ENCODE measurements at regions not wholly inside any gene's neighbourhood (a gene's known extent, or its start where the extent isn't known, plus 50 kb on each side); places are given as distances from the start of the nearest gene placed in this dataset.
"Not testable (repeated sequence)": the region's sequence is repeated elsewhere in the genome, so short reads cannot be mapped to it uniquely, and the experiment has no call there.

DNA sequence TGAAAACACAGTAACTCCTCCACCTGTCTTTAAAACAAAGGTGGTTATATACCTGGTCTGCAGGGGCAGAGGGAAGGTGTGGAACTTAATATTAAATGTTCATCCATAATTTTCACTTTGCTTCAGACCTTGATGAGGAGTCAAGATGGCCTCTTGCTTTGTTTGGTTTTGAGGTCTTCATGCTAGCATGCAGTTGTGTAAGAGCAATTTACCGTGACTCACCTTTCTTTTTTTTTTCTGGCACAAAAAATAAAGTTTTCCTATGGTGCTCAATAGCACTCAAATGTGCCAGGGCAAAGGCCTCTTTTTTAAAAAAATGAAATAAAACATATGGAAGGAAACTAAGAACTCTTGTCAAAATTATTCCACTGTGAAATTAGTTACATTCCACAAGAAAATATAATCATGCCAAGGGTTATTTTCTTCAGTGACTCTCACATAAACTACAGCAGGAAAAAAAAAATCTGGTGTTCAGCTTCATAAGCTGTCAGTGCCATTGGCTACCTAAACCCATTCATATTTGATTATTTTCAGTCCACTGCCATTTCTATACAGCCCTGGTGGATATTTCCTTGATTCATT lies 128.2 kb downstream of the SLC7A11 start:
- peak; percentile 50 for DNase-seq

GRCh38 chr4:138112890-138113289 lies 129.3 kb downstream of the SLC7A11 start:
- DNase-seq = not testable (repeated sequence)

GRCh38 chr4:138112389-138112788 lies 129.8 kb downstream of the SLC7A11 start:
- DNase-seq = no peak

GRCh38 chr4:138111462-138112000 lies 130.6 kb downstream of the SLC7A11 start:
- DNase-seq = no peak

GRCh38 chr4:138110815-138111214 lies 131.3 kb downstream of the SLC7A11 start:
- no peak for DNase-seq

DNA sequence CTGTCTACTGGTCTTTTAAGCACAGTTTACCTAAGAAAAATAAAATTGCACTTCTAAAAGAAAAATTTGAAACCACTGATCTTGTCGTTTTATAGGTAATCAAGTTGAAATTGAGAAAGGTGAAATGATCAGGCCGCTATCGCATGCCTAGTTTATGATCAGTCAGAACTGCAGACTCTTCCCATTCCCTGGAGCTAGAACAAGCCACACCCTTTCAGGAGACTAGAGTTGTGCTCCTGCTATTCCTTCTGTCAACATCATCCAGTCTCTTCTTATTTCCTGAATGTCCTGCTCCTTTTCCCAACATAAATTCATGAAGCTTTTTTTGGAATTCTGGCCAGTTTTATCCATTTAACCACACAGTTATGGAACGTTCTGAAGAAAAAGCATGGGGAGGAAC lies 135.1 kb downstream of the SLC7A11 start:
- no peak for DNase-seq

DNA sequence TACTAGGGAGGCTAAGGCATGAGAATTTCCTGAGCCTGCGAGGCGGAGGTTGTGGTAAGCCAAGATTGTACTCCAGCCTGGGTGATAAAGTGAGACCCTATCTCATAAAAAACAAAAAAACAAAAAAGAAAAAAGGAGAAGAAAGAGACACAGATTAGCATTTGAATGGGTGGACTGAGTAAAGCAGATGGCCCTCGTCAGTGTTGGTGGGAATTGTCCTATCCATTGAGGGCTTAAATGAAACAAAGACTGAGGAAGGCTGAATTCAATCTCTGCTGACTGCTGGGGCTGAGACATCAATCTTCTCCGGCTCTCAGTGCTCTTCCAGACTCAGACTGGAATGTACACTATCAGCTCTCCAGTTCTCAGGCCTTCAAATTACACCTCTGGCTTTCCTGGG lies 136.8 kb downstream of the SLC7A11 start:
- no peak for DNase-seq

GRCh38 chr4:138104284-138104680 lies 137.9 kb downstream of the SLC7A11 start:
- no peak for DNase-seq

GRCh38 chr4:138103597-138104283 lies 138.4 kb downstream of the SLC7A11 start:
- DNase-seq = no peak

GRCh38 chr4:138099385-138099784 lies 142.8 kb downstream of the SLC7A11 start:
- DNase-seq = no peak

GRCh38 chr4:138097912-138098600 lies 144.1 kb downstream of the SLC7A11 start:
- DNase-seq = no peak

- no peak for DNase-seq
These were observed 145.6 kb downstream of the SLC7A11 start for GRCh38 chr4:138096384-138097062.

- DNase-seq = no peak
These were observed 146.8 kb downstream of the SLC7A11 start for GRCh38 chr4:138095378-138095777.

DNA sequence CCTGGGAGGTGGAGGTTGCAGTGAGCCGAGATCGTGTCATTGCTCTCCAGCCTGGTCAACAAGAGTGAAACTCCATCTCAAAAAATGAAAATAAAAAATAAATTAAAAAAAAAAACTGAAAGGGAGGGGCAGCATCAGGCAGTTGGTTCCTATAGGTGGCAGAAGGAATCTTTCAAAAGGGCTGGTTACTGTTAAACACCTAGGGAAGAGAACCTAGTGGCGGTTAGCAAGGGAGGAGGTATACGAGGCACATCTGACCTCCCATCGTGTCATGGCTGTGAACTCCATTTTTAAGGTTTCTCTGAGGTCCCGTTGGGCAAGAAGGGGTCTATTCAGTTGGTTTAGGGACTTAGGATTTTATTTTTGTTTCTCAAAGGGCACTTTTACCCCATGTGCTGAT lies 150.1 kb downstream of the SLC7A11 start:
- DNase-seq = no peak

DNA sequence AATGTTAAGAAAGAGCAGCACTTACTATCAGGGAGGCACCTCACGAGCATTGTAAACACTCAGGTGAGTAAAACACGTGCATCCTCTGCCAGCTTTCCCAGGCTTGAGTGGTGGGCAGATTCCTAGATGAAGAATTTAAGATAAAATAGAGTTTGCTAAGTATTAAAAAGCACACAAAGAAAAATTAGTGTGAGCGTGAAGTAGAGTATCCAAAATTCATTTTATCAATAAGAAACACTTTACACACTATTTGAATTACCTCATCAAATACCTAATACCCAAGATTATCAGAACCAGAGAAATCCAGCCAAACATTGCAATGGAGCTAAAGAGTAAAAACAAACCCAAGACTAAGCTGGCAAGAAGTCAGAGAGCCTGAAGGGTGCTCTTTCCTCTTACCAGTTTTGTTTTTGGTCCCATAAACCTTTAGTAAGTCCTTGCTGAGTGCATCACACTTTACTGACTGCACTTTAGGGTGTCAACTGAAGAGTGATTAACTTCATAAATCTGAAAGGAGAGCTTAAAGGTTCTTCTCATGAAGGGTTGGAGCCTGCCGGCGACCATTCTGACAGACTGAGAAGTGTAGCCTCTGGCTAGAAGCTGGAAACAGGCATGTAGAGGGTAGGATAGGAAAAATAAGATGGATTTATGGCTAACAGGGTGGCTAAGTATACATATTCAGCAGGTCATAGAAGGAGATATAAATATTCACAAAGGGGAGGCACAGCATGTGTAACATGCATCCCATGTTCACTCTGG lies 151.1 kb downstream of the SLC7A11 start:
- DNase-seq = no peak

GRCh38 chr4:138090150-138090917 lies 151.8 kb downstream of the SLC7A11 start:
- peak; percentile 66 for DNase-seq

DNA sequence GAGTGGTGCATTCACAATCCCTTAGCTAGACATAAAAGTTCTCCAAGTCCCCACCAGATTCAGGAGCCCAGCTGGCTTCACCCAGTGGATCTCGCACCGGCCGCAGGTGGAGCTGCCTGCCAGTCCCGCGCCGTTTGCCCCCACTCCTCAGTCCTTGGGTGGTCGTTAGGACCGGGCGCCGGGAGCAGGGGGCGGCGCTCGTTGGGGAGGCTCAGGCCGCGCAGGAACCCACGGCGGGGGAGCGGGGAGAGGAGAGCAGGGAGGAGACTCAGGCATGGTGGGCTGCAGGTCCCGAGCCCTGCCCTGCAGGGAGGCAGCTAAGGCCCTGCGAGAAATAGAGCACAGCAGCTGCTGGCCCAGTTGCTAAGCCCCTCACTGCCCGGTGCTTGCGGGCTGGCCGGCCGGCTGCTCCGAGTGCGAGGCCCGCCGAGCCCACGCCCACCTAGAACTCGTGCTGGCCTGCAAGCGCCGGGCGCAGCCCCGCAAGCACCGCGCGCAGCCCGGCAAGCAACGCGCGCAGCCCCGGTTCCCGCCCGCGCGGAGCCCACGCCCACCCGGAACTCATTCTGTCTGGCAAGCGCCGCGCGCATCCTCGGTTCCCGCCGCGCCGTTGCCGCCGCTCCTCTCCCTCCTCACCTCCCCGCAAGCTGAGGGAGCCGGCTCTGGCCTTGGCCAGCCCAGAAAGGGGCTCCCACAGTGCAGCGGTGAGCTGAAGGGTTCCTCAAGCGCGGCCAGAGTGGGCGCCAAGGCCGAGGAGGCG lies 153.5 kb downstream of the SLC7A11 start:
- no peak for DNase-seq

- no peak for DNase-seq
These were observed 155.0 kb downstream of the SLC7A11 start for GRCh38 chr4:138087066-138087719.

DNA sequence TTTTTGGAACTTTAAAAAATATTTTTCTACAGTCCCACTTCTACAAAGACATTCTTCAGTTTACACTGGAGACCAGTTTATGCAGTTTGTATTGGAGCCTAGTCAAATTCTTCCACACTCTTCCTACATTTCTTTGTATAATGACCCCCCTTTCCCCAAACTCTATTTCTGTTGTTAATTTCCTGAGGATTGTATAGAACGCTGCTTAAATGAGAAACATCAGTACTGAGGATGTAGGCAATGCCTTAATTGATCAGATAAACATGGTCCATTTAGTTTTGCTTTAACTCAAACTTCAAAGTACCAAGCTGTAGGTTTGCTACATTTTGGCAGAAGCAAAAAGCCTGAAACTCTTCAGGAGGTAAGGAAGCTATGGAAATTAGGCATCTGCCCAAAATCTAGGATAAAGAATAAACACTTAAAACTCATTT lies 155.5 kb downstream of the SLC7A11 start:
- DNase-seq = no peak

DNA sequence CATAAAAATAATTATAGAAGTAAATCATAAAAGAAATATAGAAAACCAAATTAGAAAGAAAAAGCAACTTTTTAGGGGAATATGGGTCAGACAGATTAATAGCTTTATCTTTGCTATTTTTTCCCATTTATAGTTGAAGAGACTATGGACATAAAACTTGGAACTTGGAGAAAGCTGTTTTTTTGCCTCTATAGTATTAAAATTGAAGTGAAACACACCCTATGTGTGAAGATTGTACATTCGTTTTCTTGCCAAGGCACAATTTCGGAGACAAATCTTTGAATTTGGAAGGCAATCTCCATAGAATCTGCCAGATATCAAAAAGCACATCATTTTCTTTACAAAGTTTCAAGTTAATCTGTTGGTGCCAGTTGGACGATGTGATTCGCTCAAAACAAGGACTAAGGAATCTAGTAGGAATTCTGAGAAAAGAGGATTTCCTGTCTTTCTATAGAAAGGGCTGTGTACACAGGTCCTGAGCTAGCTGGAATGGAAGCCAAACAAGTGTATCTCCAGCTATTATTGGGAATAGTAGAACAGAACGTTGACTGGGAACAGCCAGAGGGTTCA lies 156.3 kb downstream of the SLC7A11 start:
- no peak for DNase-seq

Data from HCEC 1CT (cell line).